H1 (cell line): ENCODE measurements at regions not wholly inside any gene's neighbourhood (a gene's known extent, or its start where the extent isn't known, plus 50 kb on each side); places are given as distances from the start of the nearest gene placed in this dataset.

Source experiments
- CTCF ChIA-PET: fragments of 300-600 bp; sonication (Branson Sonifier 250); formaldehyde crosslinking; loops from one replicate; lab custom pipeline; 2021; ENCODE audit not compliant: partially characterized antibody; lab: Charles Lee
- POLR2A ChIA-PET: fragments of 300-600 bp; sonication (Branson Sonifier 250); formaldehyde crosslinking; loops from one replicate; lab custom pipeline; 2021; ENCODE audit warnings: inconsistent platforms; ENCODE audit not compliant: partially characterized antibody; lab: Charles Lee
- DNase-seq, 2 experiments: peaks; one replicate each; pipeline versions ENCODE4 v3.0.0 to v3.0.0-alpha.2; 2010 to 2022; ENCODE audit warnings: low spot score in 2 of 2, low read depth in 1 of 2, mixed read lengths in 1 of 2
- FAIRE-seq: peaks from 2 replicates; lab custom pipeline; 2011; peaks lifted over from hg19 to GRCh38; lab: Jason Lieb, UNC
- H2AFZ ChIP-seq: 2 replicates; pipeline ENCODE4 v1.8.1; 2012; ENCODE audit warnings: low read length, inconsistent platforms
- H2AK5ac ChIP-seq: 2 replicates; pipeline ENCODE4 v1.6.1; 2013; ENCODE audit warnings: low read depth, low read length
- H2BK120ac ChIP-seq: replicated peaks from 2 replicates; pipeline ENCODE3; 2013; ENCODE audit warnings: low read depth, low read length, inconsistent platforms
- H2BK12ac ChIP-seq: 2 replicates; pipeline ENCODE4 v1.6.1; 2013; ENCODE audit warnings: low read depth, low read length
- H2BK15ac ChIP-seq: 2 replicates; pipeline ENCODE4 v1.6.1; 2013; ENCODE audit warnings: low read length
- H2BK20ac ChIP-seq: 2 replicates; pipeline ENCODE4 v1.6.1; 2013; ENCODE audit warnings: low read length
- H2BK5ac ChIP-seq: 2 replicates; pipeline ENCODE4 v1.6.1; 2013; ENCODE audit warnings: low read depth, low read length
- H3K14ac ChIP-seq: 2 replicates; pipeline ENCODE4 v1.6.1; 2013; ENCODE audit warnings: inconsistent platforms; ENCODE audit not compliant: insufficient read length
- H3K18ac ChIP-seq: 2 replicates; pipeline ENCODE4 v1.6.1; 2013; ENCODE audit warnings: low read length; ENCODE audit errors: extremely low read depth
- H3K23ac ChIP-seq: 2 replicates; pipeline ENCODE4 v1.6.1; 2013; ENCODE audit warnings: inconsistent platforms; ENCODE audit not compliant: insufficient read length
- H3K23me2 ChIP-seq: 2 replicates; pipeline ENCODE4 v1.6.1; 2013; ENCODE audit warnings: low read depth, low read length
- H3K27ac ChIP-seq: 2 replicates; pipeline ENCODE4 v1.6.1; 2011; ENCODE audit warnings: low read depth, low read length, inconsistent platforms
- H3K27me3 ChIP-seq, 4 experiments: replicated peaks in 1 of 4; 1 replicate in 1 of 4; 2 replicates in 3 of 4; pipeline versions ENCODE4 v1.6.1 to v1.8.1; 2011 to 2013; ENCODE audit warnings: low read length in 3 of 4, mild to moderate bottlenecking in 3 of 4, inconsistent platforms in 2 of 4, mixed read lengths in 2 of 4, moderate library complexity in 1 of 4; ENCODE audit not compliant: control insufficient read depth in 3 of 4, insufficient read depth in 3 of 4; ENCODE audit errors: extremely low read depth in 1 of 4
- H3K36me3 ChIP-seq, 4 experiments: 2 replicates each; pipeline versions ENCODE4 v1.6.1 to v1.8.1; 2011 to 2013; ENCODE audit warnings: mild to moderate bottlenecking in 4 of 4, low read length in 3 of 4, moderate library complexity in 2 of 4, control low read depth in 1 of 4, inconsistent platforms in 1 of 4; ENCODE audit not compliant: insufficient read depth in 4 of 4, control insufficient read depth in 2 of 4
- H3K4ac ChIP-seq: replicated peaks from 2 replicates; pipeline ENCODE3; 2013; ENCODE audit warnings: low read length, low read depth, mixed read lengths, inconsistent platforms; ENCODE audit not compliant: insufficient read length
- H3K4me1 ChIP-seq, 4 experiments: replicated peaks in 1 of 4; 1 replicate in 1 of 4; 2 replicates in 3 of 4; pipeline versions ENCODE4 v1.6.1 to v1.8.1; 2011 to 2013; ENCODE audit warnings: low read length in 3 of 4, inconsistent platforms in 2 of 4, mixed read lengths in 1 of 4; ENCODE audit not compliant: insufficient read depth in 4 of 4, control insufficient read depth in 3 of 4
- H3K4me2 ChIP-seq, 2 experiments: 2 replicates each; pipeline versions ENCODE4 v1.6.1 to v1.8.1; 2011 to 2013; ENCODE audit warnings: low read depth in 2 of 2, low read length in 2 of 2, control low read depth in 1 of 2, inconsistent platforms in 1 of 2, mild to moderate bottlenecking in 1 of 2; ENCODE audit not compliant: insufficient read depth in 1 of 2
- H3K4me3 ChIP-seq, 4 experiments: fragments of 200-600, 300-600 bp in 1 of 4; sonication (generic), shearing (Covaris generic), sonication (Bioruptor Twin) in 1 of 4; 2 replicates each; pipeline versions ENCODE4 v1.5.1 to v1.8.1; 2011 to 2016; ENCODE audit warnings: low read length in 4 of 4, low read depth in 3 of 4, control low read depth in 2 of 4, inconsistent platforms in 2 of 4, mild to moderate bottlenecking in 2 of 4, mixed read lengths in 1 of 4, moderate library complexity in 1 of 4; ENCODE audit not compliant: insufficient read depth in 2 of 4; ENCODE audit errors: extremely low read depth in 1 of 4
- H3K56ac ChIP-seq: replicated peaks from 2 replicates; pipeline ENCODE3; 2013; ENCODE audit warnings: low read depth, mild to moderate bottlenecking, mixed read lengths, low read length, inconsistent platforms; ENCODE audit not compliant: insufficient read length
- H3K79me1 ChIP-seq: 2 replicates; pipeline ENCODE4 v1.6.1; 2013; ENCODE audit warnings: low read depth, low read length, control low read depth
- H3K79me2 ChIP-seq, 2 experiments: 2 replicates each; pipeline versions ENCODE4 v1.6.1 to v1.8.1; 2012 to 2013; ENCODE audit warnings: low read length in 2 of 2, mild to moderate bottlenecking in 2 of 2, inconsistent platforms in 1 of 2; ENCODE audit not compliant: insufficient read depth in 2 of 2, control insufficient read depth in 1 of 2
- H3K9ac ChIP-seq, 4 experiments: replicated peaks in 1 of 4; 1 replicate in 1 of 4; 2 replicates in 3 of 4; pipeline versions ENCODE4 v1.6.1 to v1.8.1; 2011 to 2013; ENCODE audit warnings: low read depth in 3 of 4, low read length in 3 of 4, control low read depth in 2 of 4, mild to moderate bottlenecking in 2 of 4, moderate library complexity in 2 of 4, inconsistent platforms in 1 of 4; ENCODE audit errors: extremely low read depth in 1 of 4
- H3K9me3 ChIP-seq, 2 experiments: 2 replicates each; pipeline versions ENCODE4 v1.6.1 to v1.8.1; 2012 to 2013; ENCODE audit warnings: mild to moderate bottlenecking in 2 of 2, moderate library complexity in 2 of 2, control low read depth in 1 of 2, inconsistent platforms in 1 of 2, low read depth in 1 of 2, low read length in 1 of 2, mixed read lengths in 1 of 2; ENCODE audit not compliant: insufficient read depth in 2 of 2
- H4K20me1 ChIP-seq, 2 experiments: replicated peaks in 1 of 2; 2 replicates each; pipeline versions ENCODE3 to v1.8.1; 2011 to 2013; ENCODE audit warnings: inconsistent platforms in 2 of 2, low read length in 2 of 2, mild to moderate bottlenecking in 1 of 2; ENCODE audit not compliant: insufficient read depth in 2 of 2, control insufficient read depth in 1 of 2
- H4K5ac ChIP-seq: 2 replicates; pipeline ENCODE4 v1.6.1; 2013; ENCODE audit warnings: low read length, low read depth, mixed read lengths, inconsistent platforms; ENCODE audit not compliant: insufficient read length
- H4K8ac ChIP-seq: 2 replicates; pipeline ENCODE4 v1.8.0; 2013; ENCODE audit warnings: mild to moderate bottlenecking, moderate library complexity, low read length, inconsistent platforms; ENCODE audit not compliant: insufficient read depth; ENCODE audit errors: extremely low read depth
- H4K91ac ChIP-seq: replicated peaks from 2 replicates; pipeline ENCODE3; 2013; ENCODE audit warnings: low read length, mixed read lengths, inconsistent platforms; ENCODE audit not compliant: insufficient read length
- BRCA1 ChIP-seq: IDR thresholded peaks from 2 replicates; pipeline ENCODE4 v1.6.1; 2012; ENCODE audit warnings: low read depth, low read length, improper control_type of control experiment
- EP300 ChIP-seq, 2 experiments: IDR thresholded peaks; 1 replicate in 1 of 2; 2 replicates in 1 of 2; pipeline ENCODE4 v1.6.1; 2011 to 2012; ENCODE audit warnings: low read depth in 2 of 2, low read length in 2 of 2, mild to moderate bottlenecking in 2 of 2, borderline replicate concordance in 1 of 2, inconsistent platforms in 1 of 2, moderate library complexity in 1 of 2
- KDM1A ChIP-seq: fragments of 200-600, 300-600 bp; sonication (generic); IDR thresholded peaks from 2 replicates; pipeline ENCODE4 v1.7.1; 2016; ENCODE audit warnings: mild to moderate bottlenecking, low read length, borderline replicate concordance
- KDM5A ChIP-seq: fragments of 200-600 bp; IDR thresholded peaks from 2 replicates; pipeline ENCODE4 v1.7.1; 2012; ENCODE audit warnings: mild to moderate bottlenecking, low read length, inconsistent platforms, mixed read lengths
- RFX5 ChIP-seq: IDR thresholded peaks from 2 replicates; pipeline ENCODE4 v1.6.1; 2011; ENCODE audit warnings: low read depth, low read length, improper control_type of control experiment, borderline replicate concordance
- SAP30 ChIP-seq: fragments of 300-600 bp; sonication (generic); IDR thresholded peaks from 2 replicates; pipeline ENCODE4 v1.7.1; 2012; ENCODE audit warnings: low read length, moderate library complexity, mild to moderate bottlenecking, inconsistent platforms; ENCODE audit not compliant: insufficient read depth, insufficient replicate concordance
- SIN3A ChIP-seq, 2 experiments: IDR thresholded peaks in 1 of 2; conservative IDR thresholded peaks in 1 of 2; 2 replicates each; pipeline ENCODE4 v1.6.1; 2011 to 2012; ENCODE audit warnings: low read length in 2 of 2, improper control_type of control experiment in 1 of 2, low read depth in 1 of 2, mild to moderate bottlenecking in 1 of 2
- TCF12 ChIP-seq: IDR thresholded peaks from 2 replicates; pipeline ENCODE4 v1.6.1; 2011; ENCODE audit warnings: low read depth, mild to moderate bottlenecking, low read length
- YY1 ChIP-seq: IDR thresholded peaks from 2 replicates; pipeline ENCODE4 v1.6.1; 2011; ENCODE audit warnings: low read depth, mild to moderate bottlenecking, low read length
- WGBS, 2 experiments: shearing (Covaris generic) in 1 of 2; methylation state at CpG; one replicate each; pipeline versions ENCODE4 v1.1.6 to v1.1.7; 2013 to 2015; ENCODE audit warnings: low lambda C conversion rate in 2 of 2, mixed read lengths in 2 of 2, inconsistent platforms in 1 of 2, low coverage in 1 of 2, missing lambda C conversion rate in 1 of 2; ENCODE audit not compliant: insufficient replicate concordance in 2 of 2, insufficient coverage in 1 of 2, insufficient read length in 1 of 2; ENCODE audit errors: extremely low coverage in 1 of 2, missing lambda C conversion rate in 1 of 2; 5-methylcytosine and 5-hydroxymethylcytosine counted together

GRCh38 chr11:116379185-116379828, 393.5 kb downstream of the BUD13 start:
- H3K18ac ChIP-seq, result no peak overlapping the region
- H3K36me3 ChIP-seq, result no peaks in the 10 kb centered on the region
- DNase-seq, result peak in 1 of 2 experiments; percentile 81
- no peak overlapping the region for H3K27ac ChIP-seq
- H3K23me2 ChIP-seq, result no peaks in the 10 kb centered on the region
- no peak overlapping the region for H2BK120ac ChIP-seq
- WGBS, 2 experiments, result 60% methylated on average over 7 of the region's 7 CpGs; no CpG with 5 or more reads in 1 of the 2 experiments
- H4K20me1 ChIP-seq, result no peaks in the 10 kb centered on the region
- H3K4me3 ChIP-seq, result 0 out of 8 replicates have a peak overlapping the region, but pooled peaks of 1 of the 4 experiments have one; percentile 9
- H3K9me3 ChIP-seq, result no peaks in the 10 kb centered on the region
- peak overlapping the region in 1 of 2 experiments; percentile 39; a peak in 1 of 4 replicates for H3K4me2 ChIP-seq
- TF ChIP-seq KDM1A (no peak), TCF12 (no peak), SAP30 (no peak), SIN3A (conservative IDR thresholded peaks at IDR 0.05 in 1 of 2, IDR thresholded peaks at IDR 0.05 in 1 of 2; ENCODE audit: low read depth in 1 of 2, low read length in 2 of 2) (0 out of 4 replicates have a peak, but pooled peaks of 1 of the 2 experiments have one; percentile 59), EP300 (IDR thresholded peaks at IDR 0.05; ENCODE audit: borderline replicate concordance in 1 of 2, low read depth in 2 of 2, low read length in 2 of 2) (no peak), YY1 (no peak), KDM5A (no peak), RFX5 (no peak), BRCA1 (no peak)
- TF ChIP-seq, all 59 proteins: peak for 1
- Histone ChIP-seq H3K4ac (no peak overlapping the region), H2AK5ac (no peak overlapping the region), H3K14ac (no peak overlapping the region), H2BK20ac (no peak overlapping the region), H3K79me1 (no peaks in the 10 kb centered on the region; the same call in 1 of the 2 replicates), H3K9ac (no peak overlapping the region), H3K4me1 (peaks cover 0 to 7% (median 2%) of the 10 kb centered on the region in 4 experiments; a peak in 2 of 7 replicates), H4K5ac (no peak overlapping the region), H3K79me2 (no peaks in the 10 kb centered on the region), H4K91ac (no peak overlapping the region), H3K27me3 (no peaks in the 10 kb centered on the region), H3K23ac (no peak overlapping the region), H3K56ac (no peak overlapping the region), H2BK5ac (no peak overlapping the region), H2AFZ (no peak overlapping the region), H4K8ac (no peak overlapping the region), H2BK12ac (no peak overlapping the region), H2BK15ac (no peak overlapping the region)
- ChIA-PET POLR2A (interaction anchor here (0.8 kb wide), 1 partner anchor 34 kb away, joined by 3 read pairs; no protein-coding TSS in a partner anchor), CTCF (interaction anchor here (0.7 to 2.3 kb wide), 6 partner anchors 19 to 202 kb away, joined by 3 to 9 read pairs (median 3); no protein-coding TSS in a partner anchor)
- FAIRE-seq, result no peak
